HEK293T (cell line): ENCODE measurements at regions not wholly inside any gene's neighbourhood (a gene's known extent, or its start where the extent isn't known, plus 50 kb on each side); places are given as distances from the start of the nearest gene placed in this dataset.
A peak's percentile ranks its signal among the peaks of the same experiment; 100 is the strongest.

ENCODE experiments used
- CTCF ChIA-PET: fragments of 350-600 bp; formaldehyde crosslinking; extraction: SDS; loops from one replicate; lab custom pipeline; 2021; ENCODE audit warnings: antibody characterized with exemption, inconsistent platforms; lab: Yijun Ruan, JAX
- POLR2A ChIA-PET: fragments of 350-600 bp; formaldehyde crosslinking; extraction: SDS; loops from one replicate; lab custom pipeline; 2020; ENCODE audit warnings: antibody characterized with exemption, inconsistent platforms; lab: Yijun Ruan, JAX
- DNase-seq: peaks from one replicate; pipeline ENCODE4 v3.0.0; 2012; ENCODE audit warnings: mixed read lengths; ENCODE audit errors: extremely low spot score
- ARNT ChIP-seq: fragments of 450-650 bp; IDR thresholded peaks from 2 replicates; pipeline ENCODE4 v1.6.1; 2017; ENCODE audit warnings: mild to moderate bottlenecking
- BHLHE40 ChIP-seq: fragments of 450-650 bp; IDR thresholded peaks from 2 replicates; pipeline ENCODE4 v1.6.1; 2016; ENCODE audit warnings: mild to moderate bottlenecking, moderate library complexity, borderline replicate concordance
- CTBP1 ChIP-seq: fragments of 450-650 bp; IDR thresholded peaks from 2 replicates; pipeline ENCODE4 v1.6.1; 2016; ENCODE audit warnings: borderline replicate concordance
- ELF4 ChIP-seq: fragments of 450-650 bp; IDR thresholded peaks from 2 replicates; pipeline ENCODE4 v1.6.1; 2017; ENCODE audit warnings: antibody characterized with exemption
- FOXA1 ChIP-seq: fragments of 450-650 bp; IDR thresholded peaks from 2 replicates; pipeline ENCODE4 v1.6.1; 2016; ENCODE audit warnings: mild to moderate bottlenecking
- FOXK2 ChIP-seq: fragments of 450-650 bp; IDR thresholded peaks from 2 replicates; pipeline ENCODE4 v1.6.1; 2016; ENCODE audit warnings: mild to moderate bottlenecking
- FOXM1 ChIP-seq: fragments of 450-650 bp; IDR thresholded peaks from 2 replicates; pipeline ENCODE4 v1.6.1; 2017; ENCODE audit warnings: mild to moderate bottlenecking, borderline replicate concordance
- HDGF ChIP-seq: fragments of 450-650 bp; IDR thresholded peaks from 2 replicates; pipeline ENCODE4 v1.6.1; 2017; ENCODE audit warnings: antibody characterized with exemption, borderline replicate concordance
- L3MBTL2 ChIP-seq: fragments of 450-650 bp; conservative IDR thresholded peaks from 2 replicates; pipeline ENCODE4 v1.6.1; 2016; ENCODE audit warnings: mild to moderate bottlenecking
- LEF1 ChIP-seq: fragments of 450-650 bp; IDR thresholded peaks from 2 replicates; pipeline ENCODE4 v1.6.1; 2017; ENCODE audit warnings: mild to moderate bottlenecking, borderline replicate concordance
- NFRKB ChIP-seq: fragments of 450-650 bp; IDR thresholded peaks from 2 replicates; pipeline ENCODE4 v1.6.1; 2016; ENCODE audit warnings: mild to moderate bottlenecking, moderate library complexity
- SP1 ChIP-seq: fragments of 450-650 bp; IDR thresholded peaks from 2 replicates; pipeline ENCODE4 v1.6.1; 2017
- SUZ12 ChIP-seq: fragments of 450-650 bp; IDR thresholded peaks from 2 replicates; pipeline ENCODE4 v1.6.1; 2016; ENCODE audit warnings: mild to moderate bottlenecking
- TARDBP ChIP-seq: fragments of 450-650 bp; IDR thresholded peaks from 2 replicates; pipeline ENCODE4 v1.6.1; 2016
- ZNF384 ChIP-seq: fragments of 450-650 bp; IDR thresholded peaks from 2 replicates; pipeline ENCODE4 v1.6.1; 2016
- TF ChIP-seq, protein P1 (sequence below): fragments of 450-650 bp; IDR thresholded peaks from 2 replicates; pipeline ENCODE4 v1.6.1; 2016

GRCh38 chr14:76597387-76597786 is 163.9 kb upstream of the VASH1 start:
- POLR2A ChIA-PET = no interaction called here
- no peak for DNase-seq
- CTCF ChIA-PET = interaction anchor here (0.7 to 1.5 kb wide), 2 partner anchors 13 to 204 kb away, joined by 3 to 4 read pairs; no protein-coding TSS in a partner anchor
- TF ChIP-seq HDGF = no peak
- TF ChIP-seq ZNF384 = no peak
- TF ChIP-seq CTBP1 = no peak
- no peak for TF ChIP-seq BHLHE40
- TF ChIP-seq FOXA1 = no peak
- no peak for TF ChIP-seq ELF4
- TF ChIP-seq LEF1 = no peak
- no peak for TF ChIP-seq TARDBP
- TF ChIP-seq SP1 = no peak
- TF ChIP-seq ARNT = no peak

DNA sequence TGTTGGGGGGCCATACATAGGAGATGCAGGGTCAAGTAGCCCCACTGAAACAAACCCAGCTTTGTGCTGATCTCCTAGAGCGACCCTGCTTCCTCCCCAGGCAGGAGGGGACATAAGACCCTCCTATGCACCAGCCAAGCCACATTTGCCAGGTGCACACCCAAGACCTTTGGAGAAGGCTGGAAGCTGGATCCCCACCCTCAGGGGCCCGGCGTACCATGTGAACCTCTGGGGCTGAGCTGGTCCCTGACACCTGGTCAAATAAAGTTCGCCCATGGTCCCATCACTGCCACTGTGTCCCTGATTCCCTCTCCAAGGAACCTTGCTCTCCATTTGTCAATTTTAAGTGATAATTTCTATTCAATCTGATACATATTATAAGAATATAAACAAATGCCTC is 162.1 kb upstream of the VASH1 start:
- DNase-seq = no peak
- CTCF ChIA-PET = interaction anchor here (1.4 kb wide), 1 partner anchor 49 kb away, joined by 3 read pairs; no protein-coding TSS in a partner anchor
- TF ChIP-seq TARDBP = no peak
- POLR2A ChIA-PET = interaction anchor here (1.3 to 1.5 kb wide), 2 partner anchors 24 to 42 kb away, joined by 3 read pairs; no protein-coding TSS in a partner anchor

- ChIA-PET POLR2A (interaction anchor here (1.3 to 1.5 kb wide), 2 partner anchors 25 to 41 kb away, joined by 3 read pairs; no protein-coding TSS in a partner anchor), CTCF (no interaction called here)
- DNase-seq = no peak
- TF ChIP-seq HDGF = no peak
- TF ChIP-seq, protein P1, sequence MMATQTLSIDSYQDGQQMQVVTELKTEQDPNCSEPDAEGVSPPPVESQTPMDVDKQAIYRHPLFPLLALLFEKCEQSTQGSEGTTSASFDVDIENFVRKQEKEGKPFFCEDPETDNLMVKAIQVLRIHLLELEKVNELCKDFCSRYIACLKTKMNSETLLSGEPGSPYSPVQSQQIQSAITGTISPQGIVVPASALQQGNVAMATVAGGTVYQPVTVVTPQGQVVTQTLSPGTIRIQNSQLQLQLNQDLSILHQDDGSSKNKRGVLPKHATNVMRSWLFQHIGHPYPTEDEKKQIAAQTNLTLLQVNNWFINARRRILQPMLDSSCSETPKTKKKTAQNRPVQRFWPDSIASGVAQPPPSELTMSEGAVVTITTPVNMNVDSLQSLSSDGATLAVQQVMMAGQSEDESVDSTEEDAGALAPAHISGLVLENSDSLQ = 0 out of 2 replicates have a peak, but pooled peaks have one; percentile 4
- TF ChIP-seq NFRKB = no peak
- no peak for TF ChIP-seq FOXK2
- no peak for TF ChIP-seq L3MBTL2
These were observed 161.5 kb upstream of the VASH1 start for GRCh38 chr14:76599559-76600287.

GRCh38 chr14:76603713-76604112 is 157.6 kb upstream of the VASH1 start:
- no peak for DNase-seq
- TF ChIP-seq TARDBP (no peak), LEF1 (no peak), SUZ12 (no peak), HDGF (no peak), FOXA1 (no peak), FOXM1 (no peak), FOXK2 (no peak), ZNF384 (no peak), L3MBTL2 (no peak), ELF4 (no peak), NFRKB (no peak), BHLHE40 (no peak)
- TF ChIP-seq, protein P1 = no peak
- CTCF ChIA-PET = no interaction called here
- POLR2A ChIA-PET = no interaction called here

- POLR2A ChIA-PET = no interaction called here
- DNase-seq = no peak
- no peak for TF ChIP-seq TARDBP
- TF ChIP-seq SP1 = no peak
- TF ChIP-seq FOXA1 = no peak
- no peak for TF ChIP-seq FOXM1
- TF ChIP-seq, protein P1 = no peak
- no peak for TF ChIP-seq ARNT
- no peak for TF ChIP-seq BHLHE40
- no peak for TF ChIP-seq L3MBTL2
- TF ChIP-seq SUZ12 = no peak
- no peak for TF ChIP-seq HDGF
- TF ChIP-seq ELF4 = no peak
- no peak for TF ChIP-seq ZNF384
- TF ChIP-seq FOXK2 = no peak
- no peak for TF ChIP-seq CTBP1
- TF ChIP-seq LEF1 = no peak
- no peak for TF ChIP-seq NFRKB
- CTCF ChIA-PET = no interaction called here
These were observed 153.8 kb upstream of the VASH1 start for GRCh38 chr14:76607510-76607909.

DNA sequence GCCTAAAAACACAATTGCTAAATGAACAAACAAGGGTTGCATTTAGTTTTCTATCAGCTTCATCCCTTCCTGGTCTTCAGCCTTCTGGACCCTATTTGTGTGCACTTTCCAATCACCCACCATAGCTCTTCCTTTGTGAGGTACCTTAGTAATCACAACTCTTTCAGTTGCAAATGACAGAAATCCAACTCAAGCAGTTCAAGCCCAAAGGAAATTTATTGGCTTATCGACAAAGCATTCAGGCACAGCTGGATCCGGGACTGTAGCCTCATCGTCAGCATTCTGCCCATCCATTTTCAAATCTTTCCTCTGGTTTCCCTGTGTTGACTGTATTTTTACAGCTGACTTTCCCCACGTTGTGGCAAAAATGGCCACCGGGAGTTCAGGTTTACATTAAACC is 148.6 kb upstream of the VASH1 start:
- CTCF ChIA-PET = no interaction called here
- POLR2A ChIA-PET = no interaction called here
- TF ChIP-seq TARDBP = no peak
- TF ChIP-seq, protein P1 = no peak
- no peak for TF ChIP-seq ARNT
- DNase-seq = no peak
